ENCODE measurements at regions not wholly inside any gene's neighbourhood (a gene's known extent, or its start where the extent isn't known, plus 50 kb on each side); places are given as distances from the start of the nearest gene placed in this dataset.

DNA sequence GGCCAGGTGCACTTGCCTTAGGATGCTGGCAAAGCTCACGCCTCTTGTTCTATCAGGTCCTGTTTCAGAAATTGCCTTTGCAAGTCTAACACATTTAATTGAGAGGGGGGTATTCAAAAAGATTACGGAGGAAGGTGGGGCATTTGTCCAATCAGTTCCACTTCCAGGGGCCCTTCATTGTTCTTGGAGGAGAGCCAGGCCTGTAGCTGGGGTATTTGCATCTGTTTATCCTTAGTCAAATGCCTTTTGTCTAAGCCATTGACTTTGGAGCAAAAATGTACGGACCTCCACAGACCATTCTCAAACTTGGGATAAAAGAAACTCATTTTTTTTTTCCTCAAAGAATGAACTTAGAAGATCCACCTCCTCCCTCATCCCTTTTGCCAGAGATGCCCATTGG, 582.0 kb downstream of the BCL11B start:
- TF ChIP-seq, protein P1, sequence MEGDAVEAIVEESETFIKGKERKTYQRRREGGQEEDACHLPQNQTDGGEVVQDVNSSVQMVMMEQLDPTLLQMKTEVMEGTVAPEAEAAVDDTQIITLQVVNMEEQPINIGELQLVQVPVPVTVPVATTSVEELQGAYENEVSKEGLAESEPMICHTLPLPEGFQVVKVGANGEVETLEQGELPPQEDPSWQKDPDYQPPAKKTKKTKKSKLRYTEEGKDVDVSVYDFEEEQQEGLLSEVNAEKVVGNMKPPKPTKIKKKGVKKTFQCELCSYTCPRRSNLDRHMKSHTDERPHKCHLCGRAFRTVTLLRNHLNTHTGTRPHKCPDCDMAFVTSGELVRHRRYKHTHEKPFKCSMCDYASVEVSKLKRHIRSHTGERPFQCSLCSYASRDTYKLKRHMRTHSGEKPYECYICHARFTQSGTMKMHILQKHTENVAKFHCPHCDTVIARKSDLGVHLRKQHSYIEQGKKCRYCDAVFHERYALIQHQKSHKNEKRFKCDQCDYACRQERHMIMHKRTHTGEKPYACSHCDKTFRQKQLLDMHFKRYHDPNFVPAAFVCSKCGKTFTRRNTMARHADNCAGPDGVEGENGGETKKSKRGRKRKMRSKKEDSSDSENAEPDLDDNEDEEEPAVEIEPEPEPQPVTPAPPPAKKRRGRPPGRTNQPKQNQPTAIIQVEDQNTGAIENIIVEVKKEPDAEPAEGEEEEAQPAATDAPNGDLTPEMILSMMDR (IDR thresholded peaks at IDR 0.05) = no peak
- no peak for TF ChIP-seq POLR2AphosphoS5 (IDR thresholded peaks at IDR 0.05)

Measured in suprapubic skin (tissue), 3 donors.